ENCODE measurements at regions not wholly inside any gene's neighbourhood (a gene's known extent, or its start where the extent isn't known, plus 50 kb on each side); places are given as distances from the start of the nearest gene placed in this dataset.

DNA sequence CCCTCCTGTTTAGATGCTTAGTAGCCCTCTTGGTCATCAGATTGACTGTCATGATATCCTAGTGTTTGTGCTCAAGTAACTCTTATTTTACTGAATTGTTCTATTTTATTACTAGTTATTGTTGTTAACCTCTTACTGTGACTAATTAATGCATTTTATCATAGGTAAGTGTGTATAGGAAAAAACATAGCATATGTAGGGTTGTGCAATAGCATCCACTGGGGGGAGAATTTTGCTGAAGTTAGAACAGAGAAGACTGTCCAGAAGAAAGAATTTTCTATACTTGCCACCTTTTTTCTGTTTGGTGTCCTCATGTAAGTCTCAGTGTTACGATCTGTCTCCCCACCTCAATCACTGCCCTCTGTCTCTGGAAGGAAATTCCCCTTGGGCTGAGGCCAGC, 177.4 kb downstream of the RPIA start:
- WGBS, 3 donors = 67 to 83% (median 75%) methylated on average over 1 of the region's 1 CpG
- H3K9me3 ChIP-seq = no peaks in the 10 kb centered on the region
- TF ChIP-seq, protein P1, sequence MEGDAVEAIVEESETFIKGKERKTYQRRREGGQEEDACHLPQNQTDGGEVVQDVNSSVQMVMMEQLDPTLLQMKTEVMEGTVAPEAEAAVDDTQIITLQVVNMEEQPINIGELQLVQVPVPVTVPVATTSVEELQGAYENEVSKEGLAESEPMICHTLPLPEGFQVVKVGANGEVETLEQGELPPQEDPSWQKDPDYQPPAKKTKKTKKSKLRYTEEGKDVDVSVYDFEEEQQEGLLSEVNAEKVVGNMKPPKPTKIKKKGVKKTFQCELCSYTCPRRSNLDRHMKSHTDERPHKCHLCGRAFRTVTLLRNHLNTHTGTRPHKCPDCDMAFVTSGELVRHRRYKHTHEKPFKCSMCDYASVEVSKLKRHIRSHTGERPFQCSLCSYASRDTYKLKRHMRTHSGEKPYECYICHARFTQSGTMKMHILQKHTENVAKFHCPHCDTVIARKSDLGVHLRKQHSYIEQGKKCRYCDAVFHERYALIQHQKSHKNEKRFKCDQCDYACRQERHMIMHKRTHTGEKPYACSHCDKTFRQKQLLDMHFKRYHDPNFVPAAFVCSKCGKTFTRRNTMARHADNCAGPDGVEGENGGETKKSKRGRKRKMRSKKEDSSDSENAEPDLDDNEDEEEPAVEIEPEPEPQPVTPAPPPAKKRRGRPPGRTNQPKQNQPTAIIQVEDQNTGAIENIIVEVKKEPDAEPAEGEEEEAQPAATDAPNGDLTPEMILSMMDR (IDR thresholded peaks at IDR 0.05) = no peak
- peaks cover 0 to 13% (median 2%) of the 10 kb centered on the region in 3 donors for H3K27me3 ChIP-seq (ENCODE audit: insufficient read depth in 3 of 3, low read length in 2 of 3)
- no peaks in the 10 kb centered on the region for H3K36me3 ChIP-seq (ENCODE audit: insufficient read depth in 1 of 2, low read depth in 1 of 2)
- no peak overlapping the region for H3K27ac ChIP-seq
- H3K4me3 ChIP-seq = no peak overlapping the region
- ATAC-seq (no peak), DNase-seq (no peak)
- intact Hi-C loops (cut with DNase I) = no loop called here
- no peaks in the 10 kb centered on the region for H3K4me1 ChIP-seq

DNA sequence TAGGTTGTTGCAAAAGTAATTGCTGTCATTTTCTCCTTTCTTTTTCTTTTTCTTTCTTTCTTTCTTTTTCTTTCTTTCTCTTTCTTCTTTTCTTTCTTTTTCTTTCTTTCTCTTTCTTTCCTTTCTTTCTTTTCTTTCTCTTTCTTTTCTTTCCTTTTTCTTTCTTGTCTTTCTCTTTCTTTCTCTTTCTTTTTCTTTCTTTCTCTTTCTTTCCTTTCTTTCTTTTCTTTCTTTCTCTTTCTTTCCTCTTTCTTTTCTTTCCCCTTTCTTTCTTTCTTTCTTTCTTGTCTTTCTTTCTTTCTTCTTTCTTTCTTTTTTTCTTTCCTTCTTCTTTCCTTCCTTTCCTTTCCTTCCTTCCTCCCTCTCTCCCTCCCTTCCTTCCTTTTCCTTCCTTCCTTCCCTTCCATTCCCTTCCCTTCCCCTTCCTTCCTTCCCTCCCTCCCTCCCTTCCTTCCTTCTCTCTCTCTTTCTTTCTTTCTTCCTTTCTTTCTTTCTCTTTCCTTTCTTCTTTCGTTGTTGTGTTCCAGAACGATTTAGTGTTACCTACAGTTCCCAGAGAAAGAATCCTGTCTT, 178.9 kb downstream of the RPIA start:
- Histone ChIP-seq H3K4me3 (no peak overlapping the region), H3K27me3 (ENCODE audit: insufficient read depth in 3 of 3, low read length in 2 of 3) (peaks cover 0 to 13% (median 0%) of the 10 kb centered on the region in 3 donors), H3K36me3 (ENCODE audit: insufficient read depth in 1 of 2, low read depth in 1 of 2) (no peaks in the 10 kb centered on the region), H3K9me3 (no peaks in the 10 kb centered on the region), H3K27ac (no peak overlapping the region), H3K4me1 (no peaks in the 10 kb centered on the region)
- DNase-seq (no peak), ATAC-seq (no peak)
- TF ChIP-seq, protein P1 (IDR thresholded peaks at IDR 0.05) = no peak
- whole genome bisulfite sequencing, 3 donors = 44 to 57% (median 52%) methylated on average over 2 of the region's 2 CpGs
- intact Hi-C loops (cut with DNase I) = no loop called here

DNA sequence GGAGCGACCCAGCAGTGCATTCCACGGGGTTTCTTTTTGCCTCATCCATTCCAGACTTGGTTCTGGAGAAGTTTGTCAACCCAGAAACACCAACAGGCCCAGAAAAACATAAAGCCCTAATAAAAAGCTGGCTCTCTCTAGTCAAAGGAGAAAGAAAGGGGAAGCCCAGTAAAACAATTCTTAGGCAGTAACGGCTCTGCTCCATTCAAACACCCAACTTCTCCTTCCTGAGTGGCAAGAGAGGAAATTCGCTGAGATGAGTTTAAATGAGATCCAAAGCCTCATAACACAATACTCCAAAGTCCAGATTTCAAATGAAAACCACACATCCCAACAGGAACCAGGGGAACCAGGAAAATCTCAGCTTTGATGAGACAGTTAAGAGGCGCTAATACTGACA, 179.9 kb downstream of the RPIA start:
- no peaks in the 10 kb centered on the region for H3K36me3 ChIP-seq (ENCODE audit: insufficient read depth in 1 of 2, low read depth in 1 of 2)
- no peak overlapping the region for H3K27ac ChIP-seq
- H3K4me3 ChIP-seq = no peak overlapping the region
- no peak for ATAC-seq
- TF ChIP-seq, protein P1 (IDR thresholded peaks at IDR 0.05) = no peak
- no peaks in the 10 kb centered on the region for H3K9me3 ChIP-seq
- no peaks in the 10 kb centered on the region for H3K4me1 ChIP-seq
- WGBS, 3 donors = 59 to 61% (median 60%) methylated on average over 5 of the region's 5 CpGs
- intact Hi-C loops (cut with DNase I) = no loop called here
- no peak for DNase-seq
- peaks cover 0 to 13% (median 0%) of the 10 kb centered on the region in 3 donors for H3K27me3 ChIP-seq (ENCODE audit: insufficient read depth in 3 of 3, low read length in 2 of 3)

DNA sequence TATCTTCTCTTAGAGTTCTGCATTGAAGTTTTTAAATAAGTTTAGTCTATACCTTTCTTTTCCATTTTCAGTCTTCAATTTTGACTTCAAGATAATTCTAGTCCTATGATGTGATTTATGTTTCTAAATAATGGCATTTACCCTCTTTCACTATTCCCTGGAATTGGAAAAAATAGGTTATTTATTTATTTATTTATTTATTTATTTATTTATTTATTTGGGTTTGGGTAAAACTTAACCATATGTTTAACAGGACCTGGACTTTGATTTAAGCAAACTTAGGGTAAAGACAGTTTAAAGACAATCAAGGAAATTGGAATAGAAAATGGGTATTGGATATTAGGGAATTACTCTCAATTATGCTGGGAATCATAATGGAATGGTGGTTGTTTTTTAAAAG, 182.1 kb downstream of the RPIA start:
- peaks cover 0 to 13% (median 0%) of the 10 kb centered on the region in 3 donors for H3K27me3 ChIP-seq (ENCODE audit: insufficient read depth in 3 of 3, low read length in 2 of 3)
- H3K4me3 ChIP-seq = no peak overlapping the region
- no peak for DNase-seq
- H3K36me3 ChIP-seq (ENCODE audit: insufficient read depth in 1 of 2, low read depth in 1 of 2) = no peaks in the 10 kb centered on the region
- intact Hi-C loops (cut with DNase I) = no loop called here
- TF ChIP-seq, protein P1 (IDR thresholded peaks at IDR 0.05) = no peak
- H3K4me1 ChIP-seq = no peaks in the 10 kb centered on the region
- ATAC-seq = no peak
- H3K27ac ChIP-seq = no peak overlapping the region
- H3K9me3 ChIP-seq = no peaks in the 10 kb centered on the region

GRCh38 chr2:88874063-88874657, 182.7 kb downstream of the RPIA start:
- H3K27me3 ChIP-seq (ENCODE audit: insufficient read depth in 3 of 3, low read length in 2 of 3) = peaks cover 0 to 13% (median 0%) of the 10 kb centered on the region in 3 donors
- ATAC-seq = peak; percentile 49 to 72 (median 68)
- DNase-seq = no peak
- H3K4me1 ChIP-seq = no peaks in the 10 kb centered on the region
- TF ChIP-seq, protein P1 (IDR thresholded peaks at IDR 0.05) = peak; percentile 82
- no peaks in the 10 kb centered on the region for H3K36me3 ChIP-seq (ENCODE audit: insufficient read depth in 1 of 2, low read depth in 1 of 2)
- no peak overlapping the region for H3K4me3 ChIP-seq
- H3K27ac ChIP-seq = no peak overlapping the region
- no peaks in the 10 kb centered on the region for H3K9me3 ChIP-seq
- intact Hi-C loops (cut with DNase I) = no loop called here
- WGBS, 3 donors = 29 to 38% (median 30%) methylated on average over 4 of the region's 4 CpGs
